A172 (cell line): ENCODE measurements at regions not wholly inside any gene's neighbourhood (a gene's known extent, or its start where the extent isn't known, plus 50 kb on each side); places are given as distances from the start of the nearest gene placed in this dataset.

Source experiments
- DNase-seq: peaks from one replicate; pipeline ENCODE4 v3.0.0-alpha.2; 2015; ENCODE audit warnings: low spot score

DNA sequence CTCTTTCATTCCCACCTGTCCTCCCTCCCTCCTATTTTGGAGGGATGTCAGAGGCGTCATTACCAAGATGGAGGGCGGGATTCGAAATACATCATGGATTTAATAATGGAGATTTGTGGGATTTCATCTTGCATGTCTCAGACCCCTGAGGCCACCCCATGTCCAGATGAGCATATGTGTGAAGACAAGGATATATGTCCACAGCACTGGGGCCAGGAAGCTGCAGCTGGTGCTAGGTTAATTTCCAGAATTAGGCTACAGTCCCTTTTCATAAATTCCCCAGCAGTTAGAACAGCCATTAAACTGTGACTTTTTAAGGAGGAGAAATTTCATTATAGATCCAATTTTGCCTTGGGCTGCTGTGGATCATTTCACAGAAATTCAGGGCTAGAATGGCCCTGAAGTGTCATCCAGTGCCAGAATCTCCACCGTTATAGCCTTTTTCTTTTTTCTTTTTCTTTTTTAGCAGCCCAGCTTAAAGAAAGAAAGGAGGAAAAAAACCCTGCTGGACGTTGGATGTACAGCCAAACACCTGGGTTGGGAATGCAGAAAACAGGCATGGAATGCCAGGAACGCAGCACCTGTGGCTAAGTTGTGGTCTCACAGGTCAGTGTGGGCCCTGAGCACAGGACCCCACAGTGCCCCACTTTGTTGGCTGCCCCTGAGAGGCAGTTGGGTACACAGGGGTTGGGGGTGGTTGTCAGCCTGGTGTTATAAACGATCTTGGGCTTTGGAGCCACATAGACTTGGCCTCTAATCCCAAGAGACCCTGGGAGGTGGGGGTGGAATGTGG is 50.2 kb upstream of the CXCL14 start:
- DNase-seq = peak; percentile 57
